Kidney (tissue), 13 donors: ENCODE measurements at regions not wholly inside any gene's neighbourhood (a gene's known extent, or its start where the extent isn't known, plus 50 kb on each side); places are given as distances from the start of the nearest gene placed in this dataset.

Experiments
- DNase-seq, 5 donors: peaks; one replicate each; pipeline ENCODE4 v3.0.0-alpha.2; 2013 to 2020
- FAIRE-seq: peaks from 2 replicates; lab custom pipeline; 2012; peaks lifted over from hg19 to GRCh38; lab: Jason Lieb, UNC
- H3K27ac ChIP-seq, 2 donors: one replicate each; pipeline ENCODE4 v1.7.0; 2013; ENCODE audit warnings: low read depth in 2 of 2, low read length in 2 of 2, inconsistent platforms in 1 of 2
- H3K27me3 ChIP-seq: one replicate; pipeline ENCODE4 v1.7.1; 2013; ENCODE audit warnings: low read length, inconsistent platforms; ENCODE audit not compliant: control insufficient read depth, insufficient read depth
- H3K36me3 ChIP-seq, 3 donors: one replicate each; pipeline versions ENCODE4 v1.7.0 to v1.7.1; 2013; ENCODE audit warnings: low read length in 3 of 3, control low read depth in 1 of 3, inconsistent platforms in 1 of 3; ENCODE audit not compliant: insufficient read depth in 3 of 3, control insufficient read depth in 2 of 3
- H3K4me1 ChIP-seq, 3 donors: one replicate each; pipeline versions ENCODE4 v1.7.0 to v1.7.1; 2013; ENCODE audit warnings: low read length in 3 of 3, inconsistent platforms in 1 of 3, low read depth in 1 of 3; ENCODE audit not compliant: control insufficient read depth in 2 of 3, insufficient read depth in 2 of 3
- H3K4me3 ChIP-seq, 3 donors: one replicate each; pipeline versions ENCODE4 v1.7.0 to v1.8.1; 2013; ENCODE audit warnings: low read length in 3 of 3, control low read depth in 1 of 3, inconsistent platforms in 1 of 3
- H3K9ac ChIP-seq, 3 donors: one replicate each; pipeline versions ENCODE4 v1.7.0 to v1.7.1; 2013; ENCODE audit warnings: low read length in 3 of 3, control low read depth in 1 of 3, inconsistent platforms in 1 of 3
- H3K9me3 ChIP-seq, 3 donors: one replicate each; pipeline versions ENCODE4 v1.7.0 to v1.7.1; 2013; ENCODE audit warnings: low read length in 3 of 3, control low read depth in 1 of 3, inconsistent platforms in 1 of 3; ENCODE audit not compliant: control insufficient read depth in 2 of 3, insufficient read depth in 1 of 3
- CTCF ChIP-seq: IDR thresholded peaks from 3 replicates; pipeline ENCODE4 v1.5.1; 2012; ENCODE audit warnings: mild to moderate bottlenecking, moderate library complexity, borderline replicate concordance; ENCODE audit not compliant: insufficient read depth; ENCODE audit errors: extremely low read depth
- intact Hi-C: fragments of 100-400 bp; cut with DNase I; formaldehyde crosslinking; loops from one replicate; pipeline ENCODE4 v1.11.1; 2022
- donor health status: control.
- donor health status: control.
- donor health status: control.
- donor health status: control.
- donor health status: control.
- donor health status: DM: yes; HTN: yes; CAD: no.
- donor health status: Normal renal cell carcinoma (clear cell type).

GRCh38 chr21:31480228-31480627 lies 136.2 kb upstream of the TIAM1 start:
- H3K9me3 ChIP-seq, result peaks cover 0 to 13% (median 6%) of the 10 kb centered on the region in 3 donors
- no peaks in the 10 kb centered on the region for H3K36me3 ChIP-seq
- no peak for DNase-seq
- H3K4me1 ChIP-seq, result peaks cover 0 to 6% (median 0%) of the 10 kb centered on the region in 3 donors
- no peaks in the 10 kb centered on the region for H3K27me3 ChIP-seq
- no peak overlapping the region for H3K9ac ChIP-seq
- no peak overlapping the region for H3K27ac ChIP-seq
- H3K4me3 ChIP-seq, result no peak overlapping the region
- intact Hi-C loops, result no loop called here
- FAIRE-seq, result no peak
- no peak for TF ChIP-seq CTCF

GRCh38 chr21:31479714-31480113 lies 135.7 kb upstream of the TIAM1 start:
- Histone ChIP-seq H3K4me3 (no peak overlapping the region), H3K9me3 (peaks cover 0 to 12% (median 6%) of the 10 kb centered on the region in 3 donors), H3K9ac (no peak overlapping the region), H3K27ac (no peak overlapping the region), H3K4me1 (peaks cover 0 to 6% (median 0%) of the 10 kb centered on the region in 3 donors), H3K36me3 (no peaks in the 10 kb centered on the region), H3K27me3 (no peaks in the 10 kb centered on the region)
- no peak for TF ChIP-seq CTCF
- FAIRE-seq (no peak), DNase-seq (no peak)
- intact Hi-C loops, result no loop called here

- Histone ChIP-seq H3K9me3 (peaks cover 0 to 12% (median 6%) of the 10 kb centered on the region in 3 donors), H3K4me3 (no peak overlapping the region), H3K36me3 (no peaks in the 10 kb centered on the region), H3K9ac (no peak overlapping the region), H3K27me3 (no peaks in the 10 kb centered on the region), H3K27ac (no peak overlapping the region), H3K4me1 (peaks cover 0 to 6% (median 0%) of the 10 kb centered on the region in 3 donors)
- TF ChIP-seq CTCF, result no peak
- DNase-seq (no peak), FAIRE-seq (no peak)
- intact Hi-C loops, result no loop called here
Observed at GRCh38 chr21:31479222-31479621, 135.2 kb upstream of the TIAM1 start.
